B cell (primary cell): ENCODE measurements at regions not wholly inside any gene's neighbourhood (a gene's known extent, or its start where the extent isn't known, plus 50 kb on each side); places are given as distances from the start of the nearest gene placed in this dataset.

Source experiments
- ATAC-seq: fragments of 200-7000 bp; cut with Tn5 transposase; one replicate; pipeline ENCODE4 v1.10.0; 2021; ENCODE audit warnings: low read depth, mild to moderate bottlenecking, moderate number of reproducible peaks, moderate library complexity
- CTCF ChIA-PET: fragments of 350-600 bp; sonication (Branson Sonifier 250); formaldehyde crosslinking; loops from one replicate; lab custom pipeline; 2021; ENCODE audit warnings: antibody characterized with exemption, inconsistent platforms; lab: Charles Lee
- POLR2A ChIA-PET: fragments of 350-600 bp; sonication (Branson Sonifier 250); formaldehyde crosslinking; loops from one replicate; lab custom pipeline; 2021; ENCODE audit warnings: antibody characterized with exemption; lab: Charles Lee
- DNase-seq: peaks from one replicate; pipeline ENCODE4 v3.0.0; 2013
- H2AFZ ChIP-seq: 2 replicates; pipeline ENCODE4 v1.6.1; 2012; ENCODE audit warnings: mild to moderate bottlenecking, low read depth, low read length; ENCODE audit not compliant: insufficient read depth, poor library complexity, severe bottlenecking
- H3K27ac ChIP-seq, 2 donors: 1 replicate in 1 of 2; 2 replicates in 1 of 2; pipeline ENCODE4 v1.5.1; 2012 to 2013; ENCODE audit warnings: low read length in 2 of 2, mild to moderate bottlenecking in 2 of 2, moderate library complexity in 1 of 2
- H3K27me3 ChIP-seq, 4 experiments: fragments of 200-600 bp in 1 of 4; sonication (generic) in 1 of 4; replicated peaks in 1 of 4; 1 replicate in 2 of 4; 2 replicates in 2 of 4; pipeline versions ENCODE4 v1.6.1 to v1.7.0; 2013 to 2016; ENCODE audit warnings: low read length in 3 of 4, mild to moderate bottlenecking in 2 of 4, mixed read lengths in 1 of 4, moderate library complexity in 1 of 4; ENCODE audit not compliant: insufficient read depth in 4 of 4, control insufficient read depth in 3 of 4; ENCODE audit errors: control extremely low read depth in 1 of 4
- H3K36me3 ChIP-seq, 2 experiments: replicated peaks in 1 of 2; 1 replicate in 1 of 2; 2 replicates in 1 of 2; pipeline versions ENCODE4 v1.6.1 to v1.7.1; 2013; ENCODE audit warnings: low read length in 1 of 2; ENCODE audit not compliant: insufficient read depth in 2 of 2, control insufficient read depth in 1 of 2; ENCODE audit errors: control extremely low read depth in 1 of 2, extremely low read depth in 1 of 2
- H3K4me1 ChIP-seq, 2 donors: fragments of 200-600 bp in 1 of 2; sonication (generic) in 1 of 2; 1 replicate in 1 of 2; 2 replicates in 1 of 2; pipeline versions ENCODE4 v1.5.1 to v1.6.1; 2013 to 2017; ENCODE audit warnings: low read length in 2 of 2; ENCODE audit not compliant: control insufficient read depth in 2 of 2, insufficient read depth in 2 of 2
- H3K4me2 ChIP-seq: replicated peaks from 2 replicates; pipeline ENCODE3; 2012; ENCODE audit warnings: mild to moderate bottlenecking, low read depth, low read length; ENCODE audit not compliant: poor library complexity, severe bottlenecking
- H3K4me3 ChIP-seq, 5 experiments: fragments of 200-600 bp in 1 of 5; sonication (generic) in 1 of 5; 1 replicate in 3 of 5; 2 replicates in 2 of 5; pipeline versions ENCODE4 v1.5.1 to v1.7.0; 2011 to 2016; ENCODE audit warnings: low read length in 4 of 5, mild to moderate bottlenecking in 4 of 5, low read depth in 2 of 5, control low read depth in 1 of 5, moderate library complexity in 1 of 5; ENCODE audit not compliant: insufficient read depth in 1 of 5; ENCODE audit errors: control extremely low read depth in 1 of 5, extremely low read depth in 1 of 5
- H3K79me2 ChIP-seq: fragments of 200-600 bp; sonication (generic); one replicate; pipeline ENCODE4 v1.6.0; 2016; ENCODE audit warnings: low read length; ENCODE audit not compliant: control insufficient read depth, insufficient read depth
- H3K9ac ChIP-seq: fragments of 200-600 bp; sonication (generic); 2 replicates; pipeline ENCODE4 v1.6.1; 2017; ENCODE audit warnings: mild to moderate bottlenecking, low read length, moderate library complexity
- H3K9me3 ChIP-seq, 3 donors: one replicate each; pipeline versions ENCODE4 v1.6.1 to v1.7.1; 2013; ENCODE audit warnings: low read length in 2 of 3; ENCODE audit not compliant: control insufficient read depth in 2 of 3, insufficient read depth in 1 of 3; ENCODE audit errors: control extremely low read depth in 1 of 3
- H4K20me1 ChIP-seq: 2 replicates; pipeline ENCODE4 v1.6.0; 2012; ENCODE audit warnings: mild to moderate bottlenecking, low read length; ENCODE audit not compliant: insufficient read depth, control insufficient read depth, poor library complexity, severe bottlenecking
- H3K27ac Mint-ChIP-seq: one replicate; pipeline ENCODE4 v1.8.0; 2021; ENCODE audit warnings: mixed read lengths
- H3K27me3 Mint-ChIP-seq: one replicate; pipeline ENCODE4 v1.8.0; 2021; ENCODE audit warnings: mixed read lengths
- H3K4me1 Mint-ChIP-seq: one replicate; pipeline ENCODE4 v1.8.0; 2021; ENCODE audit warnings: mixed read lengths
- H3K4me3 Mint-ChIP-seq: one replicate; pipeline ENCODE4 v1.8.0; 2021; ENCODE audit warnings: mixed read lengths
- H3K9me3 Mint-ChIP-seq: one replicate; pipeline ENCODE4 v1.8.0; 2022; ENCODE audit warnings: mixed read lengths; ENCODE audit not compliant: insufficient read depth
- CTCF ChIP-seq: fragments of 200-600 bp; IDR thresholded peaks from one replicate; pipeline ENCODE4 v1.8.0; 2022; ENCODE audit warnings: antibody characterized with exemption, mild to moderate bottlenecking
- EZH2 ChIP-seq: IDR thresholded peaks from 2 replicates; pipeline ENCODE4 v1.6.1; 2012; ENCODE audit warnings: borderline replicate concordance, low read depth, mild to moderate bottlenecking, moderate library complexity, low read length; ENCODE audit not compliant: insufficient read depth, poor library complexity, severe bottlenecking
- WGBS: methylation state at CpG from one replicate; pipeline ENCODE4 v1.1.5; 2013; ENCODE audit warnings: missing lambda C conversion rate; ENCODE audit not compliant: insufficient coverage; 5-methylcytosine and 5-hydroxymethylcytosine counted together
- intact Hi-C: fragments of 100-400 bp; cut with micrococcal nuclease; formaldehyde crosslinking; loops from one replicate; pipeline ENCODE4 v1.10.0; 2022

- H3K36me3 ChIP-seq: no peaks in the 10 kb centered on the region
- no peaks in the 10 kb centered on the region for H3K4me1 ChIP-seq
- no peak overlapping the region for H2AFZ ChIP-seq
- ChIA-PET POLR2A (no interaction called here), CTCF (no interaction called here)
- no CpG with 5 or more reads among the region's 1 CpG for WGBS
- TF ChIP-seq EZH2 (no peak), CTCF (no peak)
- H3K27ac ChIP-seq: no peak overlapping the region
- H3K4me3 Mint-ChIP-seq: no peak overlapping the region
- ATAC-seq: no peak
- H4K20me1 ChIP-seq: no peaks in the 10 kb centered on the region
- H3K27ac Mint-ChIP-seq: no peak overlapping the region
- H3K4me1 Mint-ChIP-seq: no peaks in the 10 kb centered on the region
- H3K9me3 Mint-ChIP-seq: no peaks in the 10 kb centered on the region
- DNase-seq: no peak
- H3K9ac ChIP-seq: no peak overlapping the region
- no peaks in the 10 kb centered on the region for H3K9me3 ChIP-seq
- H3K27me3 Mint-ChIP-seq: no peaks in the 10 kb centered on the region
- no peaks in the 10 kb centered on the region for H3K79me2 ChIP-seq
- no peak overlapping the region for H3K4me2 ChIP-seq
- intact Hi-C loops: no loop called here
- H3K27me3 ChIP-seq: no peaks in the 10 kb centered on the region
- H3K4me3 ChIP-seq: no peak overlapping the region
Observed at GRCh38 chr4:45437381-45437780, 686.5 kb downstream of the GABRG1 start.

GRCh38 chr4:45425135-45425534 lies 698.7 kb downstream of the GABRG1 start:
- ChIA-PET POLR2A (no interaction called here), CTCF (no interaction called here)
- H3K9me3 Mint-ChIP-seq: peaks cover 7% of the 10 kb centered on the region
- H3K27ac Mint-ChIP-seq: no peak overlapping the region
- no peak for DNase-seq
- Histone ChIP-seq H3K9ac (no peak overlapping the region), H3K4me1 (no peaks in the 10 kb centered on the region), H3K36me3 (no peaks in the 10 kb centered on the region), H3K4me2 (no peak overlapping the region), H3K9me3 (peaks cover 0 to 2% (median under 1%) of the 10 kb centered on the region in 3 donors), H3K4me3 (no peak overlapping the region), H4K20me1 (no peaks in the 10 kb centered on the region), H3K27ac (no peak overlapping the region), H3K27me3 (no peaks in the 10 kb centered on the region), H3K79me2 (no peaks in the 10 kb centered on the region), H2AFZ (no peak overlapping the region)
- intact Hi-C loops: no loop called here
- no peaks in the 10 kb centered on the region for H3K27me3 Mint-ChIP-seq
- no peak overlapping the region for H3K4me3 Mint-ChIP-seq
- H3K4me1 Mint-ChIP-seq: no peaks in the 10 kb centered on the region
- ATAC-seq: no peak
- no peak for TF ChIP-seq EZH2
- TF ChIP-seq CTCF: no peak
- no CpG with 5 or more reads among the region's 1 CpG for WGBS
